ENCODE measurements at regions not wholly inside any gene's neighbourhood (a gene's known extent, or its start where the extent isn't known, plus 50 kb on each side); places are given as distances from the start of the nearest gene placed in this dataset.
"Not testable (repeated sequence)": the region's sequence is repeated elsewhere in the genome, so short reads cannot be mapped to it uniquely, and the experiment has no call there.

DNA sequence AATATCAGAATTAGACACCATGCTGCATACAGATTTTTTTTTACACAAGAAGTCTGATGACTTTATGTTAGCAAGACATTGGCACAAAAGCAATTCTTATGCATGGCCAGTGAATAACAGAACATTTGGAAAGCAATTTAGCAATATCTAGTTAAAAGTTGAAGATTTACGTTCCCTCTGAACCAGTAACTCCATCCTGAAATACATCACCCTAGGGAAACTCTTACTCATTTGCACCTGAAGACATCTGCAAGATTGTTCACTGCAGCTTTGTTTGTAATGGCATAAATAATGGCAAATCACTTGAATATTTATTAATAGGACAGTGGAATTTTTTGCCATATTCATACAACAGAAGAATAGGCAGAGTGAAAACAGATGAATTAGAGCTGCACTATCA, 670.0 kb upstream of the NOVA1 start:
- Histone ChIP-seq H3K4me3 (no peak overlapping the region), H3K4me1 (no peaks in the 10 kb centered on the region), H3K27me3 (no peaks in the 10 kb centered on the region), H3K27ac (no peak overlapping the region), H3K9me3 (no peaks in the 10 kb centered on the region), H3K36me3 (no peaks in the 10 kb centered on the region)
- in situ Hi-C loops (cut with MboI; ENCODE audit: low pct_ligation_motif_present in 1 of 4, low pct_unique_long_range_greater_than_20kb in 1 of 4, low sequenced_read_pairs in 3 of 4) (no loop called here), intact Hi-C loops (cut with DNase I; ENCODE audit: low total_unique reads) (no loop called here)
- DNase-seq: no peak
- TF ChIP-seq EP300 (IDR thresholded peaks at IDR 0.05; ENCODE audit: low read depth): no peak
- TF ChIP-seq, protein P1, sequence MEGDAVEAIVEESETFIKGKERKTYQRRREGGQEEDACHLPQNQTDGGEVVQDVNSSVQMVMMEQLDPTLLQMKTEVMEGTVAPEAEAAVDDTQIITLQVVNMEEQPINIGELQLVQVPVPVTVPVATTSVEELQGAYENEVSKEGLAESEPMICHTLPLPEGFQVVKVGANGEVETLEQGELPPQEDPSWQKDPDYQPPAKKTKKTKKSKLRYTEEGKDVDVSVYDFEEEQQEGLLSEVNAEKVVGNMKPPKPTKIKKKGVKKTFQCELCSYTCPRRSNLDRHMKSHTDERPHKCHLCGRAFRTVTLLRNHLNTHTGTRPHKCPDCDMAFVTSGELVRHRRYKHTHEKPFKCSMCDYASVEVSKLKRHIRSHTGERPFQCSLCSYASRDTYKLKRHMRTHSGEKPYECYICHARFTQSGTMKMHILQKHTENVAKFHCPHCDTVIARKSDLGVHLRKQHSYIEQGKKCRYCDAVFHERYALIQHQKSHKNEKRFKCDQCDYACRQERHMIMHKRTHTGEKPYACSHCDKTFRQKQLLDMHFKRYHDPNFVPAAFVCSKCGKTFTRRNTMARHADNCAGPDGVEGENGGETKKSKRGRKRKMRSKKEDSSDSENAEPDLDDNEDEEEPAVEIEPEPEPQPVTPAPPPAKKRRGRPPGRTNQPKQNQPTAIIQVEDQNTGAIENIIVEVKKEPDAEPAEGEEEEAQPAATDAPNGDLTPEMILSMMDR (IDR thresholded peaks at IDR 0.05): no peak
- no peak for TF ChIP-seq POLR2A (IDR thresholded peaks at IDR 0.05)
- TF ChIP-seq POLR2AphosphoS5 (IDR thresholded peaks at IDR 0.05): no peak
- WGBS, 2 donors (ENCODE audit: low coverage in 1 of 2): 77 to 88% methylated on average over 1 of the region's 1 CpG

DNA sequence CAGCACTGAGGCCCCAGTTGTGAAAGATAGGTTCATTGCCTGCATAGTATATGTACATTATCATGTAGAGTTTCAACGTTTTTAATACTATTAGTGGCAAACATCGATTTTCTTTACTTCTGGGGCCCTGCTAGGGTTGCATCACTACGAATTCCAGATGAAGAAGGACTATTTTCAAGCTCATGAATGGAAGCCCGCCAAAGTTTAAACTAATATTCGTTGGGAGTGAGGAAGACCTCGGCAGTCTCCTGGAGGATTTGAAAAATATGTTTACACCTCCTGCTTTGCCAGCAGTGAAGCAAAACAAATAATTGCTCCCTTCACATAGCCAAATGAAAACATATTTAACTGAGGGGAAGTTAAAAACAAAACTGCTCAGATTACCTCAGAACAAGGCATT, 672.9 kb upstream of the NOVA1 start:
- Histone ChIP-seq H3K9me3 (no peaks in the 10 kb centered on the region), H3K4me3 (no peak overlapping the region), H3K27ac (no peak overlapping the region), H3K36me3 (no peaks in the 10 kb centered on the region), H3K4me1 (no peaks in the 10 kb centered on the region), H3K27me3 (no peaks in the 10 kb centered on the region)
- no peak for DNase-seq
- WGBS, 2 donors (ENCODE audit: low coverage in 1 of 2): 69% methylated on average over 6 of the region's 6 CpGs
- in situ Hi-C loops (cut with MboI; ENCODE audit: low pct_ligation_motif_present in 1 of 4, low pct_unique_long_range_greater_than_20kb in 1 of 4, low sequenced_read_pairs in 3 of 4) (no loop called here), intact Hi-C loops (cut with DNase I; ENCODE audit: low total_unique reads) (no loop called here)
- TF ChIP-seq EP300 (IDR thresholded peaks at IDR 0.05; ENCODE audit: low read depth) (no peak), POLR2A (IDR thresholded peaks at IDR 0.05) (no peak), POLR2AphosphoS5 (IDR thresholded peaks at IDR 0.05) (no peak)
- TF ChIP-seq, protein P1 (IDR thresholded peaks at IDR 0.05): no peak

DNA sequence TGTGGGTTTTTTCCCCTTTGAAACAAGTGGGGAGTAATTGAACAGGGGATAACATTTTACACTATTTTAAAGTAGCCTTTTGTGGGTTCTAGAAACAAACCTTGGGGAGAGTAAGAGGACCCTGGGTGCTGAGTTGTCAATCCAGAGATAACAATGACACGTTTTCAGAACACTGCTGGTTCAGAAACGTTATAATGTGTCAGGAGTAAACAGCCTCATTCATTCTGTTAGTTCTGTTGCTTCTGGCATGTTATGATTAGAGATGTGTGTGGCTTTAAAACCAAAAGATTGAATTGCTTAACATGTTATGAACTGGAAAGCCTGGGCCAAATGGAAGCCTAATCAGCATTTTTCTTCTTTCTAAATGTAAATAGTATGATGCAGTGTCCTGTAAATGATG, 680.5 kb upstream of the NOVA1 start:
- in situ Hi-C loops (cut with MboI; ENCODE audit: low pct_ligation_motif_present in 1 of 4, low pct_unique_long_range_greater_than_20kb in 1 of 4, low sequenced_read_pairs in 3 of 4): no loop called here
- 17 to 33% methylated on average over 1 to 2 of the region's 2 CpGs for WGBS, 2 donors (ENCODE audit: low coverage in 1 of 2)

GRCh38 chr14:27305441-27305945, 707.7 kb upstream of the NOVA1 start:
- no peak for DNase-seq
- H3K27ac ChIP-seq: no peak overlapping the region
- TF ChIP-seq POLR2A (IDR thresholded peaks at IDR 0.05): no peak
- no peak for TF ChIP-seq POLR2AphosphoS5 (IDR thresholded peaks at IDR 0.05)
- TF ChIP-seq EP300 (IDR thresholded peaks at IDR 0.05; ENCODE audit: low read depth): no peak
- TF ChIP-seq, protein P1 (IDR thresholded peaks at IDR 0.05): no peak
- intact Hi-C loops (cut with DNase I; ENCODE audit: low total_unique reads): no loop called here
- no peaks in the 10 kb centered on the region for H3K4me1 ChIP-seq
- H3K27me3 ChIP-seq: no peaks in the 10 kb centered on the region
- in situ Hi-C loops (cut with MboI; ENCODE audit: low pct_ligation_motif_present in 1 of 4, low pct_unique_long_range_greater_than_20kb in 1 of 4, low sequenced_read_pairs in 3 of 4): no loop called here
- no peak overlapping the region for H3K4me3 ChIP-seq
- H3K36me3 ChIP-seq: no peaks in the 10 kb centered on the region
- H3K9me3 ChIP-seq: peaks cover 0 to 4% of the 10 kb centered on the region in 2 donors

More for the DNA sequence above, 680.5 kb upstream of the NOVA1 start:
- H3K36me3 ChIP-seq: no peaks in the 10 kb centered on the region
- TF ChIP-seq POLR2A (IDR thresholded peaks at IDR 0.05) (no peak), POLR2AphosphoS5 (IDR thresholded peaks at IDR 0.05) (no peak), EP300 (IDR thresholded peaks at IDR 0.05; ENCODE audit: low read depth) (no peak)
- TF ChIP-seq, protein P1 (IDR thresholded peaks at IDR 0.05): no peak
- H3K9me3 ChIP-seq: no peaks in the 10 kb centered on the region
- H3K4me1 ChIP-seq: no peaks in the 10 kb centered on the region
- H3K27me3 ChIP-seq: no peaks in the 10 kb centered on the region
- DNase-seq: no peak
- no peak overlapping the region for H3K4me3 ChIP-seq
- intact Hi-C loops (cut with DNase I; ENCODE audit: low total_unique reads): no loop called here
- no peak overlapping the region for H3K27ac ChIP-seq

DNA sequence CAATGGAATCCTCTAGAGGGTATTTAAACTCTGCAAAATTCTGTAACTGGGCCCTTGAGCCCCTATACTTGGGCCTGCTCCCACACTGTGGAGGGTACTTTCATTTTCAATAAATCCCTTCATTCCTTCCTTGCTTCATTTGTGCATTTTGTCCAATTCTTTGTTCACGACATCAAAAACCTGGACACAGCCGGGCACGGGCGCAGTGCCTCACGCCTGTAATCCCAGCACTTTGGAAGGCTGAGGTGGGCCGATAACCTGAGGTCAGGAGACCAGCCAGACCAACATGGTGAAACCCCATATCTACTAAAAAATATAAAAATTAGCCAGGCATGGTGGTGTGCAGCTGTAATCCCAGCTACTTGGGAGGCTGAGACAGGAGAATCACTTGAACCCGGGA, 714.9 kb upstream of the NOVA1 start:
- H3K27ac ChIP-seq; DNase-seq; H3K9me3 ChIP-seq; H3K4me3 ChIP-seq; H3K27me3 ChIP-seq; in situ Hi-C loops (cut with MboI; ENCODE audit: low pct_ligation_motif_present in 1 of 4, low pct_unique_long_range_greater_than_20kb in 1 of 4, low sequenced_read_pairs in 3 of 4); intact Hi-C loops (cut with DNase I; ENCODE audit: low total_unique reads); H3K36me3 ChIP-seq; H3K4me1 ChIP-seq: not testable (repeated sequence)
- WGBS, 2 donors (ENCODE audit: low coverage in 1 of 2): 96% methylated on average over 7 of the region's 7 CpGs; no CpG with 5 or more reads in 1 of the 2 donors
